ENCODE measurements at regions not wholly inside any gene's neighbourhood (a gene's known extent, or its start where the extent isn't known, plus 50 kb on each side); places are given as distances from the start of the nearest gene placed in this dataset.
A peak's percentile ranks its signal among the peaks of the same experiment; 100 is the strongest.

GRCh38 chr7:17062151-17063044 lies 180.6 kb upstream of the AGR3 start:
- H3K4me3 ChIP-seq = no peak overlapping the region
- no peaks in the 10 kb centered on the region for H3K9me3 ChIP-seq (ENCODE audit: low read depth)
- no peak for TF ChIP-seq CTCF (IDR thresholded peaks at IDR 0.05; ENCODE audit: low read depth, low read length)
- H3K4me1 ChIP-seq (ENCODE audit: low read depth) = no peaks in the 10 kb centered on the region
- no peak for DNase-seq (ENCODE audit: low read depth in 1 of 2, low spot score in 1 of 2)
- H3K36me3 ChIP-seq = no peaks in the 10 kb centered on the region
- H3K27ac ChIP-seq = no peak overlapping the region
- no peaks in the 10 kb centered on the region for H3K27me3 ChIP-seq

DNA sequence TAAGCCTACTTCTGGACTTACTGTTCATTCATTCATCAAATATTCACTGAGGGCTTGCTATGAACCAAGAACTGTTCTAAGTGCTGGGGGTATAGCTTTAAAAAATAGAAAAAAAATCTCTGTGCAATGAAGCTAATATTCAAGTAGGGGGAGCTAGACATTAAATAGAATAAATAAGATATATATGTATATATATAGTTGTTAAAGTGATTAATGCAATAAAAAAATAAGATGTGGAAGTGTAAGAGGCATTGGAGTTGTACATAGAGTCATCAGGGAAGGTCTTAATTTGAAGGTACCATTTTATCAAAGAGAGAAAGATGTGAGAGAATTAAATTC lies 181.2 kb upstream of the AGR3 start:
- H3K27ac ChIP-seq = no peak overlapping the region
- no peaks in the 10 kb centered on the region for H3K36me3 ChIP-seq
- no peaks in the 10 kb centered on the region for H3K4me1 ChIP-seq (ENCODE audit: low read depth)
- DNase-seq (ENCODE audit: low read depth in 1 of 2, low spot score in 1 of 2) = peak in 1 of 2 donors; percentile 30
- peak; percentile 33 for TF ChIP-seq CTCF (IDR thresholded peaks at IDR 0.05; ENCODE audit: low read depth, low read length)
- H3K27me3 ChIP-seq = no peaks in the 10 kb centered on the region
- no peaks in the 10 kb centered on the region for H3K9me3 ChIP-seq (ENCODE audit: low read depth)
- no peak overlapping the region for H3K4me3 ChIP-seq

DNA sequence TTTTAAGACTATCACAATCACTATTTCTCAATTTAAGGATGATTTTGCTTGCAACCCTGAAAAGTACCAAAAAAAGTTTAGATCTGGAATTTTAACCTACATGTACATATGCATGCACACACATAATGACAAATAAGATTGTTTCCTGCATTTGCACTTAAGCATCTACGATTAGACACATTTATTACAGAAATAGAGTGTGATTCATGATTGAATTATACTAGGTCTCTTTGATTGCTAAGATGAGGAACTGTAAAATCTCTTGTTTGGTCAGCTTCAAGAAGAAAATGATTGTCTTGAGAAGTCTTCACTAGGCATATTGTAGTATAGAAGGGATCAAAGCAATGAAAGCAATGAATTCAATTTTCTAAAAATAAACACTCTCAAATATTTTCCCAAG lies 185.9 kb upstream of the AGR3 start:
- no peaks in the 10 kb centered on the region for H3K27me3 ChIP-seq
- no peaks in the 10 kb centered on the region for H3K9me3 ChIP-seq (ENCODE audit: low read depth)
- no peak overlapping the region for H3K27ac ChIP-seq
- no peaks in the 10 kb centered on the region for H3K36me3 ChIP-seq
- TF ChIP-seq CTCF (IDR thresholded peaks at IDR 0.05; ENCODE audit: low read depth, low read length) = no peak
- no peaks in the 10 kb centered on the region for H3K4me1 ChIP-seq (ENCODE audit: low read depth)
- no peak for DNase-seq (ENCODE audit: low read depth in 1 of 2, low spot score in 1 of 2)
- H3K4me3 ChIP-seq = no peak overlapping the region

GRCh38 chr7:17069146-17069545 lies 187.4 kb upstream of the AGR3 start:
- Histone ChIP-seq H3K36me3 (no peaks in the 10 kb centered on the region), H3K27me3 (no peaks in the 10 kb centered on the region), H3K9me3 (ENCODE audit: low read depth) (no peaks in the 10 kb centered on the region), H3K4me3 (no peak overlapping the region), H3K27ac (no peak overlapping the region), H3K4me1 (ENCODE audit: low read depth) (no peaks in the 10 kb centered on the region)
- TF ChIP-seq CTCF (IDR thresholded peaks at IDR 0.05; ENCODE audit: low read depth, low read length) = no peak
- DNase-seq (ENCODE audit: low read depth in 1 of 2, low spot score in 1 of 2) = no peak

- TF ChIP-seq CTCF (IDR thresholded peaks at IDR 0.05; ENCODE audit: low read depth, low read length) = no peak
- no peaks in the 10 kb centered on the region for H3K9me3 ChIP-seq (ENCODE audit: low read depth)
- H3K4me3 ChIP-seq = no peak overlapping the region
- DNase-seq (ENCODE audit: low read depth in 1 of 2, low spot score in 1 of 2) = no peak
- no peaks in the 10 kb centered on the region for H3K27me3 ChIP-seq
- H3K4me1 ChIP-seq (ENCODE audit: low read depth) = no peaks in the 10 kb centered on the region
- H3K36me3 ChIP-seq = no peaks in the 10 kb centered on the region
- H3K27ac ChIP-seq = no peak overlapping the region
These were observed 188.5 kb upstream of the AGR3 start for GRCh38 chr7:17070231-17070708.

Data from cardiac muscle cell (in vitro differentiated cells and primary cell).